HL-60 (cell line): ENCODE measurements at regions not wholly inside any gene's neighbourhood (a gene's known extent, or its start where the extent isn't known, plus 50 kb on each side); places are given as distances from the start of the nearest gene placed in this dataset.

Experiments
- CTCF ChIP-seq: IDR thresholded peaks from one replicate; pipeline ENCODE4 v1.5.1; 2011; ENCODE audit warnings: low read length, control low read depth, inconsistent platforms; ENCODE audit not compliant: insufficient read depth
- GABPA ChIP-seq: IDR thresholded peaks from 2 replicates; pipeline ENCODE4 v1.6.1; 2012; ENCODE audit warnings: low read depth
- POLR2AphosphoS5 ChIP-seq: IDR thresholded peaks from 2 replicates; pipeline ENCODE4 v1.6.1; 2012; ENCODE audit warnings: low read depth
- REST ChIP-seq: IDR thresholded peaks from 2 replicates; pipeline ENCODE4 v1.6.1; 2012; ENCODE audit warnings: low read depth; ENCODE audit not compliant: insufficient replicate concordance

- TF ChIP-seq CTCF (no peak), REST (no peak), POLR2AphosphoS5 (no peak), GABPA (no peak)
These were observed 90.8 kb downstream of the CCDC71L start for GRCh38 chr7:106570146-106570545.
